ENCODE measurements at regions not wholly inside any gene's neighbourhood (a gene's known extent, or its start where the extent isn't known, plus 50 kb on each side); places are given as distances from the start of the nearest gene placed in this dataset.

GRCh38 chr4:123748806-123749205 is 352.2 kb downstream of the SPRY1 start:
- DNase-seq (ENCODE audit: low spot score in 2 of 2): no peak
- no peaks in the 10 kb centered on the region for H3K9me3 ChIP-seq
- no peaks in the 10 kb centered on the region for H3K36me3 ChIP-seq
- WGBS, 2 donors: 75 to 78% methylated on average over 3 of the region's 3 CpGs
- H3K27ac ChIP-seq: no peak overlapping the region
- H3K4me1 ChIP-seq: peaks cover 0 to 18% (median 7%) of the 10 kb centered on the region in 4 donors
- TF ChIP-seq CTCF (IDR thresholded peaks at IDR 0.05) (no peak), POLR2A (IDR thresholded peaks at IDR 0.05) (no peak), EP300 (IDR thresholded peaks at IDR 0.05) (no peak)
- no peaks in the 10 kb centered on the region for H3K27me3 ChIP-seq
- no peak overlapping the region for H3K4me3 ChIP-seq

- DNase-seq (ENCODE audit: low spot score in 2 of 2): no peak
- H3K27ac ChIP-seq: no peak overlapping the region
Measured at GRCh38 chr4:123749383-123749782, 352.8 kb downstream of the SPRY1 start.

GRCh38 chr4:123750044-123750443 is 353.4 kb downstream of the SPRY1 start:
- no peak for DNase-seq (ENCODE audit: low spot score in 2 of 2)
- no peak for TF ChIP-seq POLR2A (IDR thresholded peaks at IDR 0.05)
- TF ChIP-seq CTCF (IDR thresholded peaks at IDR 0.05): no peak
- no peak for TF ChIP-seq EP300 (IDR thresholded peaks at IDR 0.05)
- no peak overlapping the region for H3K4me3 ChIP-seq
- no peaks in the 10 kb centered on the region for H3K9me3 ChIP-seq
- no peaks in the 10 kb centered on the region for H3K27me3 ChIP-seq
- no peaks in the 10 kb centered on the region for H3K36me3 ChIP-seq
- WGBS, 2 donors: 74 to 77% methylated on average over 3 of the region's 3 CpGs
- peaks cover 0 to 5% (median 2%) of the 10 kb centered on the region in 4 donors for H3K4me1 ChIP-seq
- peak overlapping the region in 1 of 4 donors; percentile 36 for H3K27ac ChIP-seq

More at GRCh38 chr4:123749383-123749782, 352.8 kb downstream of the SPRY1 start:
- no peak overlapping the region for H3K4me3 ChIP-seq
- no peaks in the 10 kb centered on the region for H3K36me3 ChIP-seq
- H3K27me3 ChIP-seq: no peaks in the 10 kb centered on the region
- H3K9me3 ChIP-seq: no peaks in the 10 kb centered on the region
- 68 to 82% methylated on average over 7 of the region's 7 CpGs for WGBS, 2 donors
- no peak for TF ChIP-seq POLR2A (IDR thresholded peaks at IDR 0.05)
- peaks cover 0 to 12% (median 5%) of the 10 kb centered on the region in 4 donors for H3K4me1 ChIP-seq

- Histone ChIP-seq H3K27ac (no peak overlapping the region), H3K36me3 (no peaks in the 10 kb centered on the region), H3K4me1 (no peaks in the 10 kb centered on the region), H3K4me3 (no peak overlapping the region), H3K9me3 (no peaks in the 10 kb centered on the region), H3K27me3 (no peaks in the 10 kb centered on the region)
- DNase-seq (ENCODE audit: low spot score in 2 of 2): no peak
- 49 to 81% methylated on average over 2 of the region's 2 CpGs for WGBS, 2 donors
- no peak for TF ChIP-seq EP300 (IDR thresholded peaks at IDR 0.05)
- TF ChIP-seq POLR2A (IDR thresholded peaks at IDR 0.05): no peak
- TF ChIP-seq CTCF (IDR thresholded peaks at IDR 0.05): no peak
Measured at GRCh38 chr4:123755655-123756054, 359.1 kb downstream of the SPRY1 start.

GRCh38 chr4:123767806-123768205 is 371.2 kb downstream of the SPRY1 start:
- no peaks in the 10 kb centered on the region for H3K4me1 ChIP-seq
- no peak overlapping the region for H3K4me3 ChIP-seq
- no peak overlapping the region for H3K27ac ChIP-seq
- no peaks in the 10 kb centered on the region for H3K27me3 ChIP-seq
- H3K36me3 ChIP-seq: no peaks in the 10 kb centered on the region
- peaks cover 0 to 6% (median 0%) of the 10 kb centered on the region in 4 donors for H3K9me3 ChIP-seq
- 32 to 35% methylated on average over 2 of the region's 2 CpGs for WGBS, 2 donors
- TF ChIP-seq POLR2A (IDR thresholded peaks at IDR 0.05): no peak
- TF ChIP-seq CTCF (IDR thresholded peaks at IDR 0.05): no peak
- no peak for TF ChIP-seq EP300 (IDR thresholded peaks at IDR 0.05)
- DNase-seq (ENCODE audit: low spot score in 2 of 2): no peak

GRCh38 chr4:123770884-123771283 is 374.3 kb downstream of the SPRY1 start:
- no peaks in the 10 kb centered on the region for H3K36me3 ChIP-seq
- no peaks in the 10 kb centered on the region for H3K4me1 ChIP-seq
- DNase-seq (ENCODE audit: low spot score in 2 of 2): no peak
- TF ChIP-seq EP300 (IDR thresholded peaks at IDR 0.05) (no peak), POLR2A (IDR thresholded peaks at IDR 0.05) (no peak), CTCF (IDR thresholded peaks at IDR 0.05) (no peak)
- 96 to 98% methylated on average over 3 of the region's 3 CpGs for WGBS, 2 donors
- H3K4me3 ChIP-seq: no peak overlapping the region
- H3K27ac ChIP-seq: no peak overlapping the region
- H3K27me3 ChIP-seq: no peaks in the 10 kb centered on the region
- H3K9me3 ChIP-seq: no peaks in the 10 kb centered on the region
